ENCODE measurements at regions not wholly inside any gene's neighbourhood (a gene's known extent, or its start where the extent isn't known, plus 50 kb on each side); places are given as distances from the start of the nearest gene placed in this dataset.

GRCh38 chr6:8275667-8276066 is 159.7 kb downstream of the SLC35B3 start:
- TF ChIP-seq, protein P1, sequence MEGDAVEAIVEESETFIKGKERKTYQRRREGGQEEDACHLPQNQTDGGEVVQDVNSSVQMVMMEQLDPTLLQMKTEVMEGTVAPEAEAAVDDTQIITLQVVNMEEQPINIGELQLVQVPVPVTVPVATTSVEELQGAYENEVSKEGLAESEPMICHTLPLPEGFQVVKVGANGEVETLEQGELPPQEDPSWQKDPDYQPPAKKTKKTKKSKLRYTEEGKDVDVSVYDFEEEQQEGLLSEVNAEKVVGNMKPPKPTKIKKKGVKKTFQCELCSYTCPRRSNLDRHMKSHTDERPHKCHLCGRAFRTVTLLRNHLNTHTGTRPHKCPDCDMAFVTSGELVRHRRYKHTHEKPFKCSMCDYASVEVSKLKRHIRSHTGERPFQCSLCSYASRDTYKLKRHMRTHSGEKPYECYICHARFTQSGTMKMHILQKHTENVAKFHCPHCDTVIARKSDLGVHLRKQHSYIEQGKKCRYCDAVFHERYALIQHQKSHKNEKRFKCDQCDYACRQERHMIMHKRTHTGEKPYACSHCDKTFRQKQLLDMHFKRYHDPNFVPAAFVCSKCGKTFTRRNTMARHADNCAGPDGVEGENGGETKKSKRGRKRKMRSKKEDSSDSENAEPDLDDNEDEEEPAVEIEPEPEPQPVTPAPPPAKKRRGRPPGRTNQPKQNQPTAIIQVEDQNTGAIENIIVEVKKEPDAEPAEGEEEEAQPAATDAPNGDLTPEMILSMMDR (IDR thresholded peaks at IDR 0.05) = no peak
- no peak for TF ChIP-seq POLR2A (IDR thresholded peaks at IDR 0.05; ENCODE audit: low read depth)
